ENCODE measurements at regions not wholly inside any gene's neighbourhood (a gene's known extent, or its start where the extent isn't known, plus 50 kb on each side); places are given as distances from the start of the nearest gene placed in this dataset.

- TF ChIP-seq POLR2A (IDR thresholded peaks at IDR 0.05), result no peak
- TF ChIP-seq CTCF (IDR thresholded peaks at IDR 0.05), result no peak
These were observed 849.8 kb upstream of the FAT3 start for GRCh38 chr11:91374794-91375193.

Data from ovary (tissue), 3 donors.